IMR-90 (cell line): ENCODE measurements at regions not wholly inside any gene's neighbourhood (a gene's known extent, or its start where the extent isn't known, plus 50 kb on each side); places are given as distances from the start of the nearest gene placed in this dataset.

Experiments
- ATAC-seq: fragments of 200-7000 bp; cut with Tn5 transposase; 2 replicates; pipeline ENCODE4 v1.9.1; 2020; ENCODE audit warnings: low read depth, mild to moderate bottlenecking, moderate library complexity
- BruUV-seq: library from RNA; stranded (reverse); fragments of 400-500 nt; replicated peaks from 2 replicates; lab custom pipeline; 2021; lab: Mats Ljungman, UMichigan
- CTCF ChIA-PET: fragments of 300-600 bp; formaldehyde crosslinking; extraction: SDS; loops from one replicate; lab custom pipeline; 2021; ENCODE audit warnings: antibody characterized with exemption; lab: Yijun Ruan, JAX
- POLR2A ChIA-PET: fragments of 300-600 bp; sonication (Branson Sonifier 250); formaldehyde crosslinking; loops from one replicate; lab custom pipeline; 2022; ENCODE audit warnings: antibody characterized with exemption; ENCODE audit not compliant: unreplicated experiment; lab: Charles Lee
- DNase-seq: peaks from one replicate; pipeline ENCODE4 v3.0.0; 2013
- H2AFZ ChIP-seq: replicated peaks from 2 replicates; pipeline ENCODE3; 2013; ENCODE audit warnings: low read length, mild to moderate bottlenecking; ENCODE audit not compliant: poor library complexity
- H2AK5ac ChIP-seq: 2 replicates; pipeline ENCODE4 v1.6.1; 2013; ENCODE audit warnings: low read depth, low read length, inconsistent platforms
- H2AK9ac ChIP-seq: replicated peaks from 2 replicates; pipeline ENCODE3; 2013; ENCODE audit warnings: mild to moderate bottlenecking, low read depth, low read length, moderate library complexity; ENCODE audit not compliant: poor library complexity
- H2BK120ac ChIP-seq: 2 replicates; pipeline ENCODE4 v1.6.1; 2013; ENCODE audit warnings: low read depth, low read length, inconsistent platforms
- H2BK15ac ChIP-seq: 3 replicates; pipeline ENCODE4 v1.6.1; 2013; ENCODE audit warnings: low read depth, low read length, inconsistent platforms
- H2BK20ac ChIP-seq: 2 replicates; pipeline ENCODE4 v1.6.1; 2013; ENCODE audit warnings: low read depth, mild to moderate bottlenecking, inconsistent platforms, low read length, moderate library complexity
- H2BK5ac ChIP-seq: 2 replicates; pipeline ENCODE4 v1.6.1; 2013; ENCODE audit warnings: mild to moderate bottlenecking, low read depth, low read length, inconsistent platforms; ENCODE audit not compliant: poor library complexity, severe bottlenecking
- H3K14ac ChIP-seq: replicated peaks from 2 replicates; pipeline ENCODE4 v1.6.1; 2013; ENCODE audit warnings: low read depth, low read length, inconsistent platforms
- H3K18ac ChIP-seq: 2 replicates; pipeline ENCODE4 v1.6.1; 2013; ENCODE audit warnings: low read depth, low read length, control low read depth
- H3K23ac ChIP-seq: 2 replicates; pipeline ENCODE4 v1.6.1; 2013; ENCODE audit warnings: low read depth, low read length, inconsistent platforms
- H3K27ac ChIP-seq: 2 replicates; pipeline ENCODE4 v1.5.1; 2013; ENCODE audit warnings: mild to moderate bottlenecking, control low read depth, low read length; ENCODE audit not compliant: insufficient read depth
- H3K27me3 ChIP-seq: 2 replicates; pipeline ENCODE4 v1.6.1; 2013; ENCODE audit warnings: low read length; ENCODE audit not compliant: control insufficient read depth, insufficient read depth
- H3K36me3 ChIP-seq: 2 replicates; pipeline ENCODE4 v1.6.1; 2013; ENCODE audit warnings: low read length, mixed read lengths; ENCODE audit not compliant: control insufficient read depth, insufficient read depth
- H3K4ac ChIP-seq: 2 replicates; pipeline ENCODE4 v1.6.1; 2013; ENCODE audit warnings: low read depth, low read length, inconsistent platforms
- H3K4me1 ChIP-seq: 2 replicates; pipeline ENCODE4 v1.6.1; 2013; ENCODE audit warnings: low read length, mixed read lengths; ENCODE audit not compliant: control insufficient read depth, insufficient read depth
- H3K4me2 ChIP-seq: 2 replicates; pipeline ENCODE4 v1.6.1; 2013; ENCODE audit warnings: low read depth, mild to moderate bottlenecking, control low read depth, low read length, moderate library complexity
- H3K4me3 ChIP-seq: 2 replicates; pipeline ENCODE4 v1.5.1; 2013; ENCODE audit warnings: low read depth, mild to moderate bottlenecking, control low read depth, low read length, moderate library complexity; ENCODE audit not compliant: insufficient read depth
- H3K56ac ChIP-seq: 2 replicates; pipeline ENCODE4 v1.6.1; 2013; ENCODE audit warnings: low read length, inconsistent platforms; ENCODE audit not compliant: insufficient read depth; ENCODE audit errors: extremely low read depth
- H3K79me1 ChIP-seq, 2 experiments: 2 replicates each; pipeline ENCODE4 v1.6.1; 2013; ENCODE audit warnings: low read length in 2 of 2, inconsistent platforms in 1 of 2, low read depth in 1 of 2
- H3K9ac ChIP-seq: 2 replicates; pipeline ENCODE4 v1.6.1; 2013; ENCODE audit warnings: low read depth, low read length, control low read depth
- H3K9me1 ChIP-seq: 2 replicates; pipeline ENCODE4 v1.6.1; 2013; ENCODE audit warnings: low read length, inconsistent platforms; ENCODE audit not compliant: insufficient read depth
- H3K9me3 ChIP-seq: 2 replicates; pipeline ENCODE4 v1.6.1; 2013; ENCODE audit warnings: low read length; ENCODE audit not compliant: control insufficient read depth, insufficient read depth
- H4K20me1 ChIP-seq: 2 replicates; pipeline ENCODE4 v1.6.1; 2013; ENCODE audit warnings: low read length, inconsistent platforms; ENCODE audit not compliant: insufficient read depth
- H4K5ac ChIP-seq: 2 replicates; pipeline ENCODE4 v1.6.1; 2013; ENCODE audit warnings: mild to moderate bottlenecking, low read depth, low read length, control low read depth
- H4K8ac ChIP-seq, 2 experiments: 2 replicates each; pipeline ENCODE4 v1.6.1; 2013; ENCODE audit warnings: low read depth in 2 of 2, low read length in 2 of 2, control low read depth in 1 of 2, inconsistent platforms in 1 of 2
- H4K91ac ChIP-seq: 2 replicates; pipeline ENCODE4 v1.6.1; 2013; ENCODE audit warnings: low read depth, low read length, inconsistent platforms; ENCODE audit not compliant: insufficient read depth
- CEBPB ChIP-seq: IDR thresholded peaks from 2 replicates; pipeline ENCODE4 v1.6.1; 2012; ENCODE audit warnings: low read depth, low read length, improper control_type of control experiment
- CTCF ChIP-seq: conservative IDR thresholded peaks from 2 replicates; pipeline ENCODE4 v1.5.1; 2012; ENCODE audit warnings: mild to moderate bottlenecking, low read depth, low read length, improper control_type of control experiment
- ELK1 ChIP-seq: fragments of 150-350 bp; IDR thresholded peaks from 2 replicates; pipeline ENCODE4 v1.6.1; 2016; ENCODE audit warnings: low read depth, mild to moderate bottlenecking, low read length, moderate library complexity, borderline replicate concordance
- POLR2A ChIP-seq: IDR thresholded peaks from 2 replicates; pipeline ENCODE4 v1.6.1; 2012; ENCODE audit warnings: mild to moderate bottlenecking, low read depth, low read length
- RCOR1 ChIP-seq: IDR thresholded peaks from 2 replicates; pipeline ENCODE4 v1.6.1; 2012; ENCODE audit warnings: mild to moderate bottlenecking, low read length, improper control_type of control experiment; ENCODE audit not compliant: insufficient replicate concordance
- WGBS, 2 experiments: methylation state at CpG; one replicate each; pipeline versions ENCODE4 v1.1.5 to v1.1.7; 2013; ENCODE audit warnings: missing lambda C conversion rate in 2 of 2; ENCODE audit not compliant: insufficient read length in 1 of 2; ENCODE audit errors: extremely low coverage in 2 of 2; 5-methylcytosine and 5-hydroxymethylcytosine counted together
- dilution Hi-C: fragments of 300-500 bp; cut with HindIII; formaldehyde crosslinking; loops from one replicate; pipeline ENCODE4 v1.14.3; 2018; ENCODE audit warnings: low sequenced_read_pairs; ENCODE audit not compliant: unreplicated experiment
- in situ Hi-C: fragments of 300-500 bp; cut with MboI; formaldehyde crosslinking; loops from 3 replicates; pipeline ENCODE4 v1.14.3; 2019; ENCODE audit warnings: low sequenced_read_pairs, inconsistent platforms, mixed read lengths
- intact Hi-C: fragments of 100-400 bp; cut with micrococcal nuclease; formaldehyde crosslinking; loops from 2 replicates; pipeline ENCODE4 v1.10.0; 2022

GRCh38 chr6:114739656-114740055 is 396.8 kb upstream of the HS3ST5 start:
- H3K9me1 ChIP-seq, result no peaks in the 10 kb centered on the region
- H3K4me2 ChIP-seq, result no peak overlapping the region
- H2BK15ac ChIP-seq, result no peak overlapping the region
- no peaks in the 10 kb centered on the region for H3K79me1 ChIP-seq
- no peak overlapping the region for H3K9ac ChIP-seq
- BruUV-seq, result no TSS peak
- ChIA-PET CTCF (no interaction called here), POLR2A (no interaction called here)
- no peak for TF ChIP-seq POLR2A
- TF ChIP-seq RCOR1, result no peak
- no peak for TF ChIP-seq CTCF
- TF ChIP-seq CEBPB, result no peak
- no peak for TF ChIP-seq ELK1
- no peak overlapping the region for H3K23ac ChIP-seq
- H3K27ac ChIP-seq, result no peak overlapping the region
- H4K91ac ChIP-seq, result no peak overlapping the region
- H2AK5ac ChIP-seq, result no peak overlapping the region
- no peaks in the 10 kb centered on the region for H3K27me3 ChIP-seq
- H2BK5ac ChIP-seq, result no peak overlapping the region
- no peak overlapping the region for H3K4ac ChIP-seq
- peaks cover 2% of the 10 kb centered on the region for H3K9me3 ChIP-seq
- H3K4me3 ChIP-seq, result no peak overlapping the region
- no peaks in the 10 kb centered on the region for H3K36me3 ChIP-seq
- intact Hi-C loops, result loop anchor here (10.0 kb wide), 2 partner anchors 805 to 1355 kb away; no protein-coding TSS in a partner anchor
- H3K56ac ChIP-seq, result no peak overlapping the region
- no peak overlapping the region for H4K5ac ChIP-seq
- no peak overlapping the region for H2BK120ac ChIP-seq
- no peak overlapping the region for H4K8ac ChIP-seq
- no peak overlapping the region for H2AFZ ChIP-seq
- no peaks in the 10 kb centered on the region for H3K4me1 ChIP-seq
- no peaks in the 10 kb centered on the region for H4K20me1 ChIP-seq
- ATAC-seq (no peak), DNase-seq (no peak)
- WGBS, 2 experiments, result no CpG with 5 or more reads among the region's 1 CpG
- H3K14ac ChIP-seq, result no peak overlapping the region
- no peak overlapping the region for H2AK9ac ChIP-seq
- H2BK20ac ChIP-seq, result no peak overlapping the region
- dilution Hi-C loops, result no loop called here
- in situ Hi-C loops, result loop anchor here (10.0 kb wide), 1 partner anchor 1155 kb away; no protein-coding TSS in a partner anchor
- H3K18ac ChIP-seq, result no peak overlapping the region
